ENCODE measurements at regions not wholly inside any gene's neighbourhood (a gene's known extent, or its start where the extent isn't known, plus 50 kb on each side); places are given as distances from the start of the nearest gene placed in this dataset.

- DNase-seq (ENCODE audit: low spot score), result no peak
- intact Hi-C loops (cut with micrococcal nuclease), result loop anchor here (10.0 kb wide), 1 partner anchor 1082 kb away; no protein-coding TSS in a partner anchor
- Mint-ChIP-seq H3K4me3 (no peak overlapping the region), H3K36me3 (ENCODE audit: low read depth) (no peaks in the 10 kb centered on the region), H3K9me3 (no peaks in the 10 kb centered on the region), H3K4me1 (ENCODE audit: low read depth) (no peaks in the 10 kb centered on the region), H3K27ac (no peak overlapping the region), H3K27me3 (ENCODE audit: insufficient read depth) (peaks cover 43% of the 10 kb centered on the region)
Observed at GRCh38 chr10:118246332-118247295, 95.5 kb downstream of the FAM204A start.

- H3K4me1 Mint-ChIP-seq (ENCODE audit: low read depth), result no peaks in the 10 kb centered on the region
- intact Hi-C loops (cut with micrococcal nuclease), result loop anchor here (10.0 kb wide), 1 partner anchor 1079 kb away; no protein-coding TSS in a partner anchor
- DNase-seq (ENCODE audit: low spot score), result no peak
- no peaks in the 10 kb centered on the region for H3K36me3 Mint-ChIP-seq (ENCODE audit: low read depth)
- no peak overlapping the region for H3K27ac Mint-ChIP-seq
- no peak overlapping the region for H3K4me3 Mint-ChIP-seq
- no peaks in the 10 kb centered on the region for H3K9me3 Mint-ChIP-seq
- H3K27me3 Mint-ChIP-seq (ENCODE audit: insufficient read depth), result peaks cover 29% of the 10 kb centered on the region
Observed at GRCh38 chr10:118243907-118244306, 98.2 kb downstream of the FAM204A start.

GRCh38 chr10:118241229-118242137 is 100.6 kb downstream of the FAM204A start:
- H3K4me3 Mint-ChIP-seq, result no peak overlapping the region
- no peak overlapping the region for H3K27ac Mint-ChIP-seq
- no peaks in the 10 kb centered on the region for H3K4me1 Mint-ChIP-seq (ENCODE audit: low read depth)
- intact Hi-C loops (cut with micrococcal nuclease), result loop anchor here (1.0 to 10.0 kb wide), 5 partner anchors 381 to 1077 kb away; no protein-coding TSS in a partner anchor
- H3K36me3 Mint-ChIP-seq (ENCODE audit: low read depth), result no peaks in the 10 kb centered on the region
- no peaks in the 10 kb centered on the region for H3K9me3 Mint-ChIP-seq
- H3K27me3 Mint-ChIP-seq (ENCODE audit: insufficient read depth), result peaks cover 16% of the 10 kb centered on the region
- DNase-seq (ENCODE audit: low spot score), result peak; percentile 43

- H3K27ac Mint-ChIP-seq, result no peak overlapping the region
- H3K4me1 Mint-ChIP-seq (ENCODE audit: low read depth), result no peaks in the 10 kb centered on the region
Observed at GRCh38 chr10:118239236-118239630, 102.9 kb downstream of the FAM204A start.

GRCh38 chr10:118238573-118239235 is 103.4 kb downstream of the FAM204A start:
- Mint-ChIP-seq H3K9me3 (no peaks in the 10 kb centered on the region), H3K27me3 (ENCODE audit: insufficient read depth) (peaks cover 5% of the 10 kb centered on the region), H3K4me1 (ENCODE audit: low read depth) (no peaks in the 10 kb centered on the region), H3K36me3 (ENCODE audit: low read depth) (no peaks in the 10 kb centered on the region), H3K27ac (no peak overlapping the region), H3K4me3 (no peak overlapping the region)
- intact Hi-C loops (cut with micrococcal nuclease), result no loop called here
- no peak for DNase-seq (ENCODE audit: low spot score)

More at GRCh38 chr10:118239236-118239630, 102.9 kb downstream of the FAM204A start:
- Mint-ChIP-seq H3K36me3 (ENCODE audit: low read depth) (no peaks in the 10 kb centered on the region), H3K4me3 (no peak overlapping the region), H3K27me3 (ENCODE audit: insufficient read depth) (peaks cover 3% of the 10 kb centered on the region), H3K9me3 (no peaks in the 10 kb centered on the region)
- intact Hi-C loops (cut with micrococcal nuclease), result no loop called here
- no peak for DNase-seq (ENCODE audit: low spot score)

GRCh38 chr10:118237930-118238329 is 104.2 kb downstream of the FAM204A start:
- H3K27me3 Mint-ChIP-seq (ENCODE audit: insufficient read depth), result peaks cover 5% of the 10 kb centered on the region
- no peaks in the 10 kb centered on the region for H3K4me1 Mint-ChIP-seq (ENCODE audit: low read depth)
- no peaks in the 10 kb centered on the region for H3K9me3 Mint-ChIP-seq
- no peak overlapping the region for H3K4me3 Mint-ChIP-seq
- no peak for DNase-seq (ENCODE audit: low spot score)
- no peaks in the 10 kb centered on the region for H3K36me3 Mint-ChIP-seq (ENCODE audit: low read depth)
- intact Hi-C loops (cut with micrococcal nuclease), result no loop called here
- no peak overlapping the region for H3K27ac Mint-ChIP-seq

- Mint-ChIP-seq H3K27me3 (ENCODE audit: insufficient read depth) (peaks cover 5% of the 10 kb centered on the region), H3K9me3 (no peaks in the 10 kb centered on the region), H3K27ac (no peak overlapping the region), H3K36me3 (ENCODE audit: low read depth) (no peaks in the 10 kb centered on the region), H3K4me1 (ENCODE audit: low read depth) (no peaks in the 10 kb centered on the region), H3K4me3 (no peak overlapping the region)
- intact Hi-C loops (cut with micrococcal nuclease), result no loop called here
- no peak for DNase-seq (ENCODE audit: low spot score)
Observed at GRCh38 chr10:118234683-118235082, 107.4 kb downstream of the FAM204A start.

GRCh38 chr10:118220346-118220850 is 121.7 kb downstream of the FAM204A start:
- Mint-ChIP-seq H3K4me1 (ENCODE audit: low read depth) (no peaks in the 10 kb centered on the region), H3K4me3 (no peak overlapping the region), H3K27ac (no peak overlapping the region), H3K27me3 (ENCODE audit: insufficient read depth) (peaks cover 3% of the 10 kb centered on the region), H3K9me3 (no peaks in the 10 kb centered on the region), H3K36me3 (ENCODE audit: low read depth) (no peaks in the 10 kb centered on the region)
- intact Hi-C loops (cut with micrococcal nuclease), result no loop called here
- DNase-seq (ENCODE audit: low spot score), result no peak

- H3K36me3 Mint-ChIP-seq (ENCODE audit: low read depth), result no peaks in the 10 kb centered on the region
- intact Hi-C loops (cut with micrococcal nuclease), result no loop called here
- H3K4me1 Mint-ChIP-seq (ENCODE audit: low read depth), result no peaks in the 10 kb centered on the region
- no peak overlapping the region for H3K27ac Mint-ChIP-seq
- H3K4me3 Mint-ChIP-seq, result no peak overlapping the region
- peaks cover 3% of the 10 kb centered on the region for H3K27me3 Mint-ChIP-seq (ENCODE audit: insufficient read depth)
- no peaks in the 10 kb centered on the region for H3K9me3 Mint-ChIP-seq
- no peak for DNase-seq (ENCODE audit: low spot score)
Observed at GRCh38 chr10:118218562-118218961, 123.6 kb downstream of the FAM204A start.

GRCh38 chr10:118216571-118217170 is 125.5 kb downstream of the FAM204A start:
- Mint-ChIP-seq H3K4me1 (ENCODE audit: low read depth) (no peaks in the 10 kb centered on the region), H3K36me3 (ENCODE audit: low read depth) (no peaks in the 10 kb centered on the region), H3K27ac (no peak overlapping the region), H3K27me3 (ENCODE audit: insufficient read depth) (peaks cover 6% of the 10 kb centered on the region), H3K4me3 (no peak overlapping the region), H3K9me3 (no peaks in the 10 kb centered on the region)
- intact Hi-C loops (cut with micrococcal nuclease), result no loop called here
- DNase-seq (ENCODE audit: low spot score), result no peak

- H3K36me3 Mint-ChIP-seq (ENCODE audit: low read depth), result no peaks in the 10 kb centered on the region
- H3K27ac Mint-ChIP-seq, result no peak overlapping the region
- H3K4me3 Mint-ChIP-seq, result no peak overlapping the region
- no peaks in the 10 kb centered on the region for H3K4me1 Mint-ChIP-seq (ENCODE audit: low read depth)
- peaks cover 6% of the 10 kb centered on the region for H3K27me3 Mint-ChIP-seq (ENCODE audit: insufficient read depth)
- no peak for DNase-seq (ENCODE audit: low spot score)
- H3K9me3 Mint-ChIP-seq, result no peaks in the 10 kb centered on the region
- intact Hi-C loops (cut with micrococcal nuclease), result no loop called here
Observed at GRCh38 chr10:118216020-118216419, 126.1 kb downstream of the FAM204A start.

- Mint-ChIP-seq H3K4me3 (no peak overlapping the region), H3K9me3 (no peaks in the 10 kb centered on the region), H3K27me3 (ENCODE audit: insufficient read depth) (peaks cover 6% of the 10 kb centered on the region), H3K36me3 (ENCODE audit: low read depth) (no peaks in the 10 kb centered on the region), H3K27ac (no peak overlapping the region), H3K4me1 (ENCODE audit: low read depth) (no peaks in the 10 kb centered on the region)
- intact Hi-C loops (cut with micrococcal nuclease), result no loop called here
- no peak for DNase-seq (ENCODE audit: low spot score)
Observed at GRCh38 chr10:118214776-118215175, 127.3 kb downstream of the FAM204A start.
